Esophagus muscularis mucosa (tissue), 4 donors: ENCODE measurements at regions not wholly inside any gene's neighbourhood (a gene's known extent, or its start where the extent isn't known, plus 50 kb on each side); places are given as distances from the start of the nearest gene placed in this dataset.

ENCODE experiments used
- DNase-seq: peaks from one replicate; pipeline ENCODE4 v3.0.0-alpha.2; 2017; ENCODE audit errors: extremely low spot score
- H3K27ac ChIP-seq, 4 donors: fragments of 200-600 bp; sonication (generic); replicated peaks in 1 of 4; 1 replicate in 3 of 4; 2 replicates in 1 of 4; pipeline ENCODE4 v1.5.1; 2016 to 2019; ENCODE audit warnings: mild to moderate bottlenecking in 1 of 4
- H3K27me3 ChIP-seq, 4 donors: fragments of 200-600 bp; sonication (generic); one replicate each; pipeline versions ENCODE4 v1.5.1 to v1.6.0; 2016 to 2019
- H3K36me3 ChIP-seq, 4 donors: fragments of 200-600 bp; sonication (generic); one replicate each; pipeline ENCODE4 v1.5.1; 2016 to 2019
- H3K4me1 ChIP-seq, 4 donors: fragments of 200-600 bp; sonication (generic); one replicate each; pipeline ENCODE4 v1.5.1; 2016 to 2019
- H3K4me3 ChIP-seq, 4 donors: fragments of 200-600 bp; sonication (generic); 1 replicate in 2 of 4; 2 replicates in 2 of 4; pipeline ENCODE4 v1.5.1; 2016 to 2019; ENCODE audit warnings: mild to moderate bottlenecking in 4 of 4, moderate library complexity in 1 of 4
- H3K9me3 ChIP-seq, 4 donors: fragments of 200-600 bp; sonication (generic); 1 replicate in 3 of 4; 2 replicates in 1 of 4; pipeline ENCODE4 v1.5.1; 2016 to 2019
- CTCF ChIP-seq, 3 experiments: fragments of 200-600 bp in 2 of 3; fragments of 450-650 bp in 1 of 3; sonication (generic) in 2 of 3; IDR thresholded peaks; one replicate each; pipeline ENCODE4 v1.5.1; 2017 to 2019; ENCODE audit warnings: antibody characterized with exemption in 3 of 3, mild to moderate bottlenecking in 2 of 3, moderate library complexity in 1 of 3
- EP300 ChIP-seq: sonication (generic); formaldehyde crosslinking; IDR thresholded peaks from one replicate; pipeline ENCODE4 v1.6.1; 2017; ENCODE audit warnings: antibody characterized with exemption
- POLR2A ChIP-seq: fragments of 450-650 bp; IDR thresholded peaks from one replicate; pipeline ENCODE4 v1.6.1; 2017; ENCODE audit warnings: antibody characterized with exemption, moderate library complexity, mild to moderate bottlenecking, low read depth
- POLR2AphosphoS5 ChIP-seq, 2 donors: sonication (generic); formaldehyde crosslinking; IDR thresholded peaks; one replicate each; pipeline ENCODE4 v1.6.1; 2017; ENCODE audit warnings: antibody characterized with exemption in 2 of 2
- WGBS: methylation state at CpG from one replicate; pipeline ENCODE4 v1.1.5; 2018; 5-methylcytosine and 5-hydroxymethylcytosine counted together
- intact Hi-C: fragments of 100-400 bp; cut with DNase I; formaldehyde crosslinking; loops from one replicate; pipeline ENCODE4 v1.15.1; 2023

DNA sequence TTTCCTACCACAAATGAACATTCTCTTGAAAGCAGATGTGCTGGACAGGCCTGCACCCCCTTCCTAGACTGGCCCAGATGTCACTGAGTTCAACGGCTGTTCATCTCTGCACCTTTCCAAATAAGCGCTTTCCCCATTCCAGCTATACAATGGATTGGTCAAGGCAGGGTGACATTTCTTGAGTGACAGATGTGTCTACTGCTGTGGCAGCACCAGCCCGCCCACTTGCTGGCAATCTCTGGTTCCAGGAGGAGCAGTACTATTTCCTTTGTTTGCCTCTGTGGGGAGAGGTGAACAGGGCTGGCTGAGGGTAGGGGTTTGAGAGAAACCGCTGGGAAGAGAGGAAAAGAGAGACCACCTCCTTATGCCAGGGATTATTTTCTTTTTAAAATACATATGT is 269.5 kb upstream of the POU3F3 start:
- Histone ChIP-seq H3K27me3 (peaks cover 0 to 5% (median 0%) of the 10 kb centered on the region in 4 donors), H3K4me3 (no peak overlapping the region), H3K4me1 (no peaks in the 10 kb centered on the region), H3K9me3 (peaks cover 0 to 8% (median 0%) of the 10 kb centered on the region in 4 donors), H3K27ac (no peak overlapping the region), H3K36me3 (no peaks in the 10 kb centered on the region)
- TF ChIP-seq EP300 (no peak), POLR2A (no peak), CTCF (IDR thresholded peaks at IDR 0.05) (no peak), POLR2AphosphoS5 (IDR thresholded peaks at IDR 0.05) (no peak)
- intact Hi-C loops = no loop called here
- peak; percentile 68 for DNase-seq
- 77% methylated on average over 4 of the region's 4 CpGs for WGBS

DNA sequence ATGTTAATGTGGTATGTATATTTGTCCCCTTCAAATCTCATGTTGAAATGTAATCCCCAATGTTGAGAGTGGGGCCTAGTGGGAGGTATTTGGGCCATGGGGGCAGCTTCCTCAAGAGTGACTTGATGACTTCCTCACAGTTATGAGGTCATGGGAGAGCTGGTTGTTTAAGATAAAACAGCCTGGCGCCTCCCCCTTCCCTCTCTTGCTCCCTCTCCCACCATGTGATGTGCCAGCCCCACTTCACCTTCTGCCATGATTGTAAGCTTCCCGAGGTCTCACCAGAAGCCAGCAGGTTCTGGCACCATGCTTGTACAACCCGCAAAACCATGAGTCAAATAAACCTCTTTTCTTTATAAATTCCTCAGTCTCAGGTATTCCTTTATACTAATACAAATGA is 258.3 kb upstream of the POU3F3 start:
- DNase-seq = peak; percentile 68
- WGBS = 96% methylated on average over 3 of the region's 3 CpGs
- no peak overlapping the region for H3K4me3 ChIP-seq
- no peaks in the 10 kb centered on the region for H3K27me3 ChIP-seq
- no peak overlapping the region for H3K27ac ChIP-seq
- no peaks in the 10 kb centered on the region for H3K4me1 ChIP-seq
- intact Hi-C loops = no loop called here
- peaks cover 0 to 32% (median 25%) of the 10 kb centered on the region in 4 donors for H3K9me3 ChIP-seq
- H3K36me3 ChIP-seq = no peaks in the 10 kb centered on the region
- TF ChIP-seq POLR2A (no peak), CTCF (IDR thresholded peaks at IDR 0.05) (no peak), EP300 (no peak), POLR2AphosphoS5 (IDR thresholded peaks at IDR 0.05) (no peak)

DNA sequence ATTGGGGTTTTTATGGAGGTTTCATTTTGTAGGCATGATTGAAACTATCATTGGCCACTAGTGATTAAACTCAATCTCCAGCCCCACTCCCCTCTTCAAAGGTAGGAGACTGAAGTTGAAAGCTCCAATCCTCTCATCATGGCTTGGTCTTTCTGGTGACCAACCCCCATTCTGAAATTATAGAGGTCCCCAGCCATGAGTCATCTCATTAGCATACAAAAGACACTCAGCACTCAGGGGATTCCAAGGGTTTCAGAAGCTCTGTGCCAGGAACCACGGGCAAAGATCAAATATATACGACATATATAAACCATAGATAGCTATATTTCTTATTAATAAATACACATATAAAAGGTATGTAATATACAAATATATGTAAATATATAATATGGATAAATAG is 256.0 kb upstream of the POU3F3 start:
- no peaks in the 10 kb centered on the region for H3K36me3 ChIP-seq
- DNase-seq = peak; percentile 47
- no peaks in the 10 kb centered on the region for H3K4me1 ChIP-seq
- peaks cover 0 to 21% (median 6%) of the 10 kb centered on the region in 4 donors for H3K9me3 ChIP-seq
- no peak overlapping the region for H3K27ac ChIP-seq
- intact Hi-C loops = no loop called here
- 82% methylated on average over 2 of the region's 2 CpGs for WGBS
- TF ChIP-seq POLR2A = no peak
- H3K27me3 ChIP-seq = no peaks in the 10 kb centered on the region
- no peak overlapping the region for H3K4me3 ChIP-seq

DNA sequence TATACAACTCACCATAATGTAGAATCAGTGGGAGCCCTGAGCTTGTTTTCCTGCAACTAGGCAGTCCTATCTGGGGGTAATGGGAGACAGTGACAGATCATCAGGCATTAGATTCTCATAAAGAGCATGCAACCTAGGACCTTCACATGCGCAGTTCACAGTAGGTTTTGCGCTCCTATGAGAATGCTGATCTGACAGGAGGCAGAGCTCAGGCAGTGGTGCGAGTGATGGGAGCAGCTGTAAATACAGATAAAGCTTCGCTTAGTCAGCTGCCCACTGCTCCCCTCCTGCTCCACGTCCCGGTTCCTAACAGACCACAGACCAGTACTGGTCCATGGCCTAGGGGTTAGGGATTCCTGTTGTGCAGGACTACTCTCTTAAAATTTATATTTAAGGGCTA is 255.3 kb upstream of the POU3F3 start:
- DNase-seq = peak; percentile 62
- intact Hi-C loops = no loop called here
- H3K27me3 ChIP-seq = no peaks in the 10 kb centered on the region
- H3K4me1 ChIP-seq = no peaks in the 10 kb centered on the region
- H3K27ac ChIP-seq = no peak overlapping the region
- TF ChIP-seq EP300 (no peak), CTCF (IDR thresholded peaks at IDR 0.05) (no peak), POLR2A (no peak), POLR2AphosphoS5 (IDR thresholded peaks at IDR 0.05) (no peak)
- 91% methylated on average over 6 of the region's 6 CpGs for WGBS
- H3K36me3 ChIP-seq = no peaks in the 10 kb centered on the region
- no peak overlapping the region for H3K4me3 ChIP-seq
- H3K9me3 ChIP-seq = peaks cover 0 to 21% (median 6%) of the 10 kb centered on the region in 4 donors

GRCh38 chr2:104599787-104600510 is 254.0 kb upstream of the POU3F3 start:
- TF ChIP-seq POLR2A (no peak), CTCF (IDR thresholded peaks at IDR 0.05) (no peak), EP300 (no peak), POLR2AphosphoS5 (IDR thresholded peaks at IDR 0.05) (no peak)

More at GRCh38 chr2:104599787-104600510, 254.0 kb upstream of the POU3F3 start:
- no peaks in the 10 kb centered on the region for H3K4me1 ChIP-seq
- WGBS = 68% methylated on average over 2 of the region's 2 CpGs
- intact Hi-C loops = no loop called here
- H3K36me3 ChIP-seq = no peaks in the 10 kb centered on the region
- no peak overlapping the region for H3K4me3 ChIP-seq
- peaks cover 0 to 33% (median 7%) of the 10 kb centered on the region in 4 donors for H3K9me3 ChIP-seq
- H3K27ac ChIP-seq = no peak overlapping the region
- no peaks in the 10 kb centered on the region for H3K27me3 ChIP-seq
- peak; percentile 31 for DNase-seq
